ENCODE measurements at regions not wholly inside any gene's neighbourhood (a gene's known extent, or its start where the extent isn't known, plus 50 kb on each side); places are given as distances from the start of the nearest gene placed in this dataset.
"Not testable (repeated sequence)": the region's sequence is repeated elsewhere in the genome, so short reads cannot be mapped to it uniquely, and the experiment has no call there.

- no peak for DNase-seq
Measured at GRCh38 chr9:7615344-7615743, 184.2 kb downstream of the DMAC1 start.

DNA sequence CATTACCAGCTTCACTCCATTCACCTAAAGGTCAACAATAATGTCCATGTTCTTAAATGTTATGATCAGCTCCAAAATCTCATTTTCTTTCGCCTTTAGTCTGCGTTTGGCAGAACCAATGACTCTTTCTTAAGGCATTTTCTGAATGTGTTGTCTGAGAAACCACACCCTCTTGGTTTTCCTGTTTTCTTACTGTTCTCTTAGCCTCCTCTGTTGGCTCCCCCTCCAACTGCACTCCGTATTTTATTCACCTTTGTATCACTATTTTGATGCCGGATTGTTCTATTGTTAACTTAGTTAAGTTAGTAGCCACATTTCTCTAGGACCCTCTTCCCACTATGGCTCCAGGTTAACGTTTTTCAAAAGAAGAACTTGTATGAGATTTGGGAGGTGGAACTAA, 185.6 kb downstream of the DMAC1 start:
- no peak for DNase-seq

DNA sequence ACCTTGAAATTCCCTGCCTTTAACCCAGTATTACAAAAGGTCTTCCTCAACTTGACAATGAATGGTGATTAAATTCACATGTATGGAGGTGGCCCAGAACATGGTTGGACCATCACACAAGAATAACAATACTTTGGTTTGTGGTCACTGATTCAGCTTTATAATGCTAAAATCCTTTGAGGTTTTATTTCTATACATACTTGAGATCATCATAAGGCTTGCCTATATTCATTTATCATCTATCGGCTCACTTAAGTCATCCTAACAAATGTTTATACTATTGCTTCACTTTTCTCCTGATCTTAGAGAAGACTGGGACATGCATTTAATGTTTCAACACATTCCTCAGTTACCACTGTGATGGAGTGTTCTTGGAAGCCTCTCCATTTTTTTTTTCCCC, 191.3 kb downstream of the DMAC1 start:
- DNase-seq: no peak

- DNase-seq: no peak
Measured at GRCh38 chr9:7607421-7607820, 192.2 kb downstream of the DMAC1 start.

GRCh38 chr9:7606591-7606990, 193.0 kb downstream of the DMAC1 start:
- DNase-seq: no peak

GRCh38 chr9:7601739-7602138, 197.8 kb downstream of the DMAC1 start:
- DNase-seq: no peak

DNA sequence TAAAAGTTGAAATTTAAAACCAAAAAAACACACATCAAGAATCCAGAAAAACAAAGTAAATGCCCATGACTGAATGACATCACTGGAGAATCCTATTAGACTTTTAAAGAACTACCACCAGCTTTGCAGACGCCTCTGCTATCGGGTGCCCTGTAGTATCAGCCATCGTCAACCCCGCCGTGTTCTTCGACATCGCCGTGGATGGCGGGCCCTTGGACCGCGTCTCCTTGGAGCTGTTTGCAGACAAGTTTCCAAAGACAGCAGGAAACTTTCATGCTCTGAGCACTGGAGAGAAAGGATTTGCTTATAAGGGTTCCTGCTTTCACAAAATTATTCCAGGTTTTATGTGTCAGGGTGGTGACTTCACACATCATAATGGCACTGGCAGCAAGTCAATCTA, 201.9 kb downstream of the DMAC1 start:
- DNase-seq: no peak

DNA sequence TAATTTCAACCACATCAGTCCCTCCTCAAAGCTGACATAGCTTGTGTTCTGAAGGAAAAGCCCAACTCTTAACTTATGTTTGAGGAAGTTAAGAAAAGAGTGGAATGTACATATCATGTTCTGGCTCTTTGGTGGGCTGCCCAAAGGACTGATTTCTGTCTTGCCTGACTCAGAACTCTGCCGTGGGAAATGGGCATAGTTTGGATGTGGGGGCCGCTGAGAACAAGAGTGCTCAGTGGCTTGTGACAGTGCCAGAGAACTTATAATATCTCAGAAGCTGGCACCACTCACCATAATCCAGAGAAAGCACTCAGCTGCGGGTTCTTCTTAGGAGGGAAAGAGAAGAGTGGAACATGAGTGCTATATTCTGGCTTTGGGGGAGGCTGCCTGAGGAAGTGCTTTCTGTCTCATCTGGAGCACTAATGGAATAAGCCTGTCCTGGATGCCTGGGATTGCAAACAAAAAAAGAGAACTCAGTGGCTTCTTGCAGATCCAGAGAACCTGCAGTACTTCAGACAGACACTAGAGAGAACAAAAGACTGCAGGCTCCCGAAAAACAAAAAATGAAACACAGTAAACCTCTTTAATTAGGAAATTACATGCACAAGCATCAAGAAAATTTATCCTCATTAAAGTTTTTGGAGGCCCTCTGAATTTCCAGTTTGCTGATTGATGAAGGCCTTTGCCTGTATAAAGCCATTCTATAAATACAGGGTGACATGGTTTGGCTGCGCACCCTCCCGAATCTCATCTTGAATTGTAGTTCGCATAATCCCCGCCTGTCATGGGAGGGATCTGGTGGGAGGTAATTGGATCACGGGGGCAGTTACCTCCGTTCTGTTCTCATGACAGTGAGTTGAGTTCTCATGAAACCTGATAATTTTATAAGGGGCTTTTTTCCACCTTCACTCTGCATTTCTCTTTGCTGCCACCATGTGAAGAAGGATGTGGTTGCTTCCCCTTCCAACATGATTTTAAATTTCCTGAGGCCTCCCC, 207.0 kb downstream of the DMAC1 start:
- DNase-seq: no peak

DNA sequence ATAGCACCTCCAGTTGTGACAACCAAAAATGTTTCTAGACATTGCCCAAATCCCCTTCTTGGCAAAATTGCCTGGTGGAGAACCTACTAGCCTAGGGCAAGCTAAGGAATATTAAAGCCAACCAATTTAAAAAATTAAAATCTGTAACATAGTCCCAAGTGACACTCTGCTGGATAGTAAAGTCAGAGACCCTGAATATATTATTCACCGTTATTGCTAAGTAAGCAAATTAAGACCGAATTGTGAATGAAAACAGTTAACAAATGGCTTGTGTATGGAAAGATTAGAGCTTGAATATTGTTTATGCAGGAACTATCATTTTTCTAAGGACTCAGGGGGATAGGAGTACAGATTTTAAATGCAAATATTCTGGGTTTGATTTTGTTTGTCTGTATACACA, 208.1 kb downstream of the DMAC1 start:
- no peak for DNase-seq

DNA sequence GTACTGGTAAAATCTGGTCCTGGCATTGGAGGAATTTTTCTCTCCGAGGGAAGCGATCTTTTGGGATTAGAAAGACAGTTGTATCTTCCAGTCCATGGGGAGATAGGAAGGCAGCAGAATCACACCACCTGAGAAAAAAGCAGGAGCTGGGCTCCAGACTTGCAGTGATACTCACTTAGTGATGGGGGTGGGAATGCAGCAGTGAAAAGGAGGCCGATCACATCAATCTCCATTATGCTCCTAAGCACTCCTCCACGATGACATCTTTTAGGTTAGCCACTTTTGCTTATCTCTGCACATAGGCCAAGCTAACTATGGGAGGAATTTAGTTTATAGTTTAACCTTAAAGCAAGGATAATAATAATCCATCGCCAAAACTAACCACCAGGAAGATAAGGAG, 219.0 kb downstream of the DMAC1 start:
- no peak for DNase-seq

DNA sequence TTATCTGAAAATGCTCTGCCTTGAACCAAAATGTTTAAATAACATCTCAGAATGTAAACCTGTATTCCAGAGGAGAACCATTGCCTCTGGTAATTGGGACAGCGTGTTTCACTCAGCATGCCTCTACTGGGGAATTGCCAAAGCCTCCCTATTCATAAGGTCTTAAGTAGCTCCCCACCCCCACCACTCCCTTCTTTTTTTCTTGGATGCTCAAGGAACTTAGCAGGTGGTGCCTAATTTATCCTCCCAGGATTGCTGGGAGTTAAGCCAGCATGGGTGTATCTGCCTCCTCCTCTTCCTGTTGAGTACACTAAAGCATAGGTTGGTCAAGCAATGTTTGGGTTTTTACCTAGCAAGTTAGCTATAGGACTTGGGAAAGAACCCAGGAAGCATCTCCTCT, 220.2 kb downstream of the DMAC1 start:
- no peak for DNase-seq

GRCh38 chr9:7578951-7579350, 220.6 kb downstream of the DMAC1 start:
- no peak for DNase-seq

DNA sequence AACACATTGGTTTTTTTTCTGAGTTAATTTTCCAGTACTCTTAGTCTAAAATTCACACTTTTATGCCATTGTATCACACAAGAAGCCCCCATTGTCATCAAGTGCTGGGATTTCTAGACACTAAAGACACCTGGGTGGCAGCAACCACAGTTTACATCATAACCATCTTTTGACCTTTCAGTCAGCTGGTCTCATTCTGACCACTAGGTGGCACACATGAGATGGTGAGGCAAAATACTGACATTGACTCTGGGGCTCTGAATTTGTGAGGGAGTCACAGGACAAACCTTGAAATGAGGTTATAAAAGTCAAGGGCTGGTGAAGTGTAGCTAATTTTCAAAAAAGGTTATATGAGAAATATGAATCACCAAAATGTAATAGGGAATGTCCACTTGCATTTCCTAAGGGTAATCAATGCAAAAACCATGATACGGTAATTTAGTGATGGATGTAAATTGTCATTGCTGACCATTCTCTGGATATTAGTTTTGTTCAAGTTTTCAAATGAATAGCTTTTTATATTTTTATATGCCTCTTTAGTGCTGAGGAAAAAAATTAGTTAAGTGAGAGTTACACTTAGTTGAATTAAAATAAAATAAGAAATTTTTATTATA, 229.4 kb downstream of the DMAC1 start:
- peak; percentile 31 for DNase-seq

DNA sequence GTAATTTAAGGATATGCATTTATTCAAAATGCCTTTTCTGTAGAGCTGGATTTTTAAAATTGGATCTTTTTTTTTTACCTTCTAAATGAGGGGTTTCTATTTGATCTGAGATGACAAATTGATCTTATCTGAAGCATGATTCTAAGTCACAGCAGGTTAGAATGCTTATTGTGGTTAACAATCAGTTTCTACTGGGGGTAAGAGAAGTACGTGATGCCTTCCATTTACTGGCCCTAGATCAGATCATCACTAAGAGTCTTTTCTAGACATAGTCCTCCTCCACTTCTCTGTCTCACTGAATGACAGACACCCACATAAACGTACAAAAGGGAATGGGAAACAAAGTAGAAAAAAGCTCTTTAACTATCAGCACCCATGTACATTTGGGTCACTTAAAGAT, 231.9 kb downstream of the DMAC1 start:
- DNase-seq: no peak

GRCh38 chr9:7561527-7562080, 238.0 kb downstream of the DMAC1 start:
- no peak for DNase-seq

- no peak for DNase-seq
Measured at GRCh38 chr9:7560669-7561305, 238.8 kb downstream of the DMAC1 start.

DNA sequence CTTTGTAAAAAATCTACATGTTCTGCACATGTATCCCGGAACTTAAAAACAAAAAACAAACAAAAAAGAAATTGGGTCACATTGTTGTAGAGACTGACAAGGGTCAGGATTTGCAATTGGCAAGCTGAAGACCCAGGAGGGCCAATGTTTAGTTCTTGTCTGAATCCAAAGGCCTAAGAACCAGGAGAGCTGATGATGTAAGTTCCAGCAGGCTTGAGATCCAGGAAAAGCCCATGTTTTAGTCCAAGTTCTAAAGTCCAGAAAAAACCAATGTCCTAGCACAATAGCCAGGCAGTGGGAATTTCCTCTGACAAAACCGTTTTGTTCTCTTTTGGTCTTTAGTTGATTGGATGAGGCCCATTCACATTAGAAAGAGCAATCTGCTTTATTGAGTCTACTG, 244.9 kb downstream of the DMAC1 start:
- DNase-seq: no peak

DNA sequence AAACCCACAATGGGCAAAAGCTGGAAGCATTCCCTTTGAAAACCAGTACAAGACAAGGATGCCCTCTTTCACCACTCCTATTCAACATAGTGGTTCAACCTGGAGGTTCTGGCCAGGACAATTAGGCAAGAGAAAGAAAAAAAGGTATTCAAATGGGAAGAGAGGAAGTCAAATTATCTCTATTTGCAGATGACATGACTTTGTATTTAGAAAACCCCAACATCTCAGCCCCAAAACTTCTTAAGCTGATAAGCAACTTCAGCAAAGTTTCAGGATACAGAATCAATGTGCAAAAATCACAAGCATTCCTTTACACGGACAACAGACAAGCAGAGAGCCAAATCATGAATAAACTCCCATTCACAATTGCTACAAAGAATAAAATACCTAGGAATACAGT, 246.9 kb downstream of the DMAC1 start:
- DNase-seq: not testable (repeated sequence)

DNA sequence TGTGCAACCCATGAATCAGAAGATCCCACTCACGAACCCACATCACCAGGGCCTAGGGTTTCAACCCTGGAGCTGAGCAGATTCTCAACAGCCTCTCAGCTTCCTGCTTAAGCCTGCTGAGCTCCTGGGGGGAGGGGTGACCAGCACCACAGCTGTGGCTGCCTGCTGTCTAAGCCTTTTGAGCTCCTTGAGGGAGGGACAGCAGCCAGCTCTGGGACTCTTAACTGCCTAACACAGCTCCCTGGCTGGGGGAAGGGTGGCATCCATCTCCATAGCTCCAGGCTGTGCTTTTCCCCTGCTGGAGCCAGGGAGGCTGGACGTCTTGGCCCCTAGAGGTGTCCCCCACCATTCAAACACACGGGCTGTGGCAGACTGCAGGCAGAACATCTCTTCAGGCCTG, 250.3 kb downstream of the DMAC1 start:
- DNase-seq: no peak

- no peak for DNase-seq
Measured at GRCh38 chr9:7546261-7546660, 253.3 kb downstream of the DMAC1 start.

DNA sequence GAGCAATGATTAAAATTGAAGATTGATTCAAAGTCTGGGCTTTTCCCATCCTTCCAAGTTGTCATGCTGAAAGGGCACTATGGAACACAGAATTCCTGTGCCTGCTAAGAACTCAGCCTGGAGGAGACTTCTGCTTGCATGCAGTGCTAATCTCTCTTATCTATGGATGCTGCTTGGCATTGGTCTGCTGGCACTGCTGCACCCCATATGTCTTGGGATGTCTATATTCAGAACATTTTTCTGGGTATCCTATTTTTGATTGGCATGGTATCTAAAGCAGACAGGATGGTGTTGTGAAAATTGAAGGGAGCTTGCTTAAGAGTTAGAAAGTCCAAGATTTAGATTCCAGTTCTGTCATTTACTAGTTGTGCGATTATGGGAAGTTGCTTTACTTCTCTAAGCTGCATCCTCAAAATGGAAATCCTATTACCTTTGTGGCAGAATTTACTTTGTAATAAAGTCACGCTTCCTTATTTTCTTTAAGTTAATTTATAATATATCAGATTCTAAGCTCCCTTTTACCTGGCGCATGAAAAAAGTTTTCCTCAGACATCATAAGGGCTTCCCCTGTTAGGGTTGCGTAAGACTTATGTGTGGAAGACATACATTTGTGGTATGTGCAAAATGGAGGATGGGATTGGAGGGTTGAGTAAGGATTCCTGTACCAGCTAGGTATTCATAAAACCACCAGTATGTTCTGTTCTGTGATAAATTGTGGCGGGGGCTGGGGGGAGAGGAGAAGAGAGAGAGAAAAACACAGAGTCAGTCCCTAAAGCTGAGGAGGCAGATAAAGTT, 254.0 kb downstream of the DMAC1 start:
- DNase-seq: no peak

- no peak for DNase-seq
Measured at GRCh38 chr9:7542693-7543092, 256.9 kb downstream of the DMAC1 start.

GRCh38 chr9:7542126-7542525, 257.5 kb downstream of the DMAC1 start:
- DNase-seq: no peak
